Activated naive CD4-positive, alpha-beta T cell treated with anti-CD3 and anti-CD28 coated beads, Interleukin-2, amount 10 ng/mL, durations not matched to agents 7 days and 5 days (primary cell): ENCODE measurements at regions not wholly inside any gene's neighbourhood (a gene's known extent, or its start where the extent isn't known, plus 50 kb on each side); places are given as distances from the start of the nearest gene placed in this dataset.

Source experiments
- CTCF ChIA-PET: fragments of 350-600 bp; sonication (Branson Sonifier 250); formaldehyde crosslinking; loops from one replicate; lab custom pipeline; 2021; ENCODE audit warnings: antibody characterized with exemption; lab: Charles Lee
- DNase-seq: peaks from one replicate; pipeline ENCODE4 v3.0.0-alpha.2; 2020
- H3K27ac Mint-ChIP-seq: one replicate; pipeline ENCODE4 v1.8.0; 2021; ENCODE audit warnings: mild to moderate bottlenecking, moderate library complexity, mixed read lengths
- H3K27me3 Mint-ChIP-seq: one replicate; pipeline ENCODE4 v1.8.0; 2021; ENCODE audit warnings: mild to moderate bottlenecking, mixed read lengths
- H3K36me3 Mint-ChIP-seq: one replicate; pipeline ENCODE4 v1.8.0; 2021; ENCODE audit warnings: mixed read lengths
- H3K4me1 Mint-ChIP-seq: one replicate; pipeline ENCODE4 v1.8.0; 2021; ENCODE audit warnings: mixed read lengths
- H3K4me3 Mint-ChIP-seq: one replicate; pipeline ENCODE4 v1.8.0; 2021; ENCODE audit warnings: mild to moderate bottlenecking, moderate library complexity, mixed read lengths
- H3K9me3 Mint-ChIP-seq: one replicate; pipeline ENCODE4 v1.8.0; 2021; ENCODE audit warnings: mixed read lengths

GRCh38 chr2:187138265-187138664 lies 289.3 kb upstream of the ZSWIM2 start:
- Mint-ChIP-seq H3K27me3 (no peaks in the 10 kb centered on the region), H3K36me3 (no peaks in the 10 kb centered on the region), H3K4me1 (no peaks in the 10 kb centered on the region), H3K9me3 (no peaks in the 10 kb centered on the region), H3K4me3 (no peak overlapping the region), H3K27ac (no peak overlapping the region)
- CTCF ChIA-PET, result no interaction called here
- no peak for DNase-seq

GRCh38 chr2:187136646-187137045 lies 287.7 kb upstream of the ZSWIM2 start:
- Mint-ChIP-seq H3K9me3 (peaks cover 1% of the 10 kb centered on the region), H3K36me3 (no peaks in the 10 kb centered on the region), H3K4me3 (no peak overlapping the region), H3K27ac (no peak overlapping the region), H3K27me3 (no peaks in the 10 kb centered on the region), H3K4me1 (no peaks in the 10 kb centered on the region)
- CTCF ChIA-PET, result no interaction called here
- no peak for DNase-seq

- CTCF ChIA-PET, result no interaction called here
- no peaks in the 10 kb centered on the region for H3K27me3 Mint-ChIP-seq
- H3K27ac Mint-ChIP-seq, result no peak overlapping the region
- no peaks in the 10 kb centered on the region for H3K4me1 Mint-ChIP-seq
- H3K9me3 Mint-ChIP-seq, result peaks cover 1% of the 10 kb centered on the region
- no peak overlapping the region for H3K4me3 Mint-ChIP-seq
- no peak for DNase-seq
- H3K36me3 Mint-ChIP-seq, result no peaks in the 10 kb centered on the region
Measured at GRCh38 chr2:187134306-187134705, 285.3 kb upstream of the ZSWIM2 start.

GRCh38 chr2:187129868-187130267 lies 280.9 kb upstream of the ZSWIM2 start:
- no peak overlapping the region for H3K4me3 Mint-ChIP-seq
- no peaks in the 10 kb centered on the region for H3K4me1 Mint-ChIP-seq
- H3K36me3 Mint-ChIP-seq, result no peaks in the 10 kb centered on the region
- CTCF ChIA-PET, result no interaction called here
- peaks cover 1% of the 10 kb centered on the region for H3K9me3 Mint-ChIP-seq
- no peak overlapping the region for H3K27ac Mint-ChIP-seq
- DNase-seq, result no peak
- H3K27me3 Mint-ChIP-seq, result no peaks in the 10 kb centered on the region

GRCh38 chr2:187129306-187129705 lies 280.3 kb upstream of the ZSWIM2 start:
- Mint-ChIP-seq H3K27ac (no peak overlapping the region), H3K36me3 (no peaks in the 10 kb centered on the region), H3K4me1 (no peaks in the 10 kb centered on the region), H3K27me3 (no peaks in the 10 kb centered on the region), H3K9me3 (peaks cover 1% of the 10 kb centered on the region), H3K4me3 (no peak overlapping the region)
- CTCF ChIA-PET, result no interaction called here
- no peak for DNase-seq

GRCh38 chr2:187126247-187127005 lies 277.5 kb upstream of the ZSWIM2 start:
- CTCF ChIA-PET, result no interaction called here
- Mint-ChIP-seq H3K9me3 (no peaks in the 10 kb centered on the region), H3K4me3 (no peak overlapping the region), H3K27ac (peak overlapping the region; percentile 37), H3K27me3 (no peaks in the 10 kb centered on the region), H3K36me3 (no peaks in the 10 kb centered on the region), H3K4me1 (no peaks in the 10 kb centered on the region)
- DNase-seq, result no peak

GRCh38 chr2:187125318-187125717 lies 276.3 kb upstream of the ZSWIM2 start:
- Mint-ChIP-seq H3K27me3 (no peaks in the 10 kb centered on the region), H3K4me3 (no peak overlapping the region), H3K4me1 (no peaks in the 10 kb centered on the region), H3K36me3 (no peaks in the 10 kb centered on the region), H3K27ac (no peak overlapping the region), H3K9me3 (no peaks in the 10 kb centered on the region)
- CTCF ChIA-PET, result no interaction called here
- DNase-seq, result no peak

- no peak overlapping the region for H3K4me3 Mint-ChIP-seq
- no peaks in the 10 kb centered on the region for H3K36me3 Mint-ChIP-seq
- CTCF ChIA-PET, result no interaction called here
- no peak overlapping the region for H3K27ac Mint-ChIP-seq
- H3K4me1 Mint-ChIP-seq, result no peaks in the 10 kb centered on the region
- DNase-seq, result no peak
- H3K27me3 Mint-ChIP-seq, result no peaks in the 10 kb centered on the region
- H3K9me3 Mint-ChIP-seq, result no peaks in the 10 kb centered on the region
Measured at GRCh38 chr2:187124529-187124928, 275.6 kb upstream of the ZSWIM2 start.

- no peak for DNase-seq
- Mint-ChIP-seq H3K9me3 (no peaks in the 10 kb centered on the region), H3K36me3 (no peaks in the 10 kb centered on the region), H3K27ac (no peak overlapping the region), H3K4me1 (no peaks in the 10 kb centered on the region), H3K27me3 (no peaks in the 10 kb centered on the region), H3K4me3 (no peak overlapping the region)
- CTCF ChIA-PET, result no interaction called here
Measured at GRCh38 chr2:187118331-187119099, 269.5 kb upstream of the ZSWIM2 start.

GRCh38 chr2:187117483-187117882 lies 268.5 kb upstream of the ZSWIM2 start:
- Mint-ChIP-seq H3K9me3 (no peaks in the 10 kb centered on the region), H3K4me1 (no peaks in the 10 kb centered on the region), H3K27ac (no peak overlapping the region), H3K27me3 (no peaks in the 10 kb centered on the region), H3K4me3 (no peak overlapping the region), H3K36me3 (no peaks in the 10 kb centered on the region)
- no peak for DNase-seq
- CTCF ChIA-PET, result no interaction called here

- Mint-ChIP-seq H3K27me3 (no peaks in the 10 kb centered on the region), H3K4me1 (no peaks in the 10 kb centered on the region), H3K9me3 (no peaks in the 10 kb centered on the region), H3K4me3 (no peak overlapping the region), H3K27ac (no peak overlapping the region), H3K36me3 (no peaks in the 10 kb centered on the region)
- DNase-seq, result no peak
- CTCF ChIA-PET, result no interaction called here
Measured at GRCh38 chr2:187115627-187116026, 266.7 kb upstream of the ZSWIM2 start.

- Mint-ChIP-seq H3K36me3 (no peaks in the 10 kb centered on the region), H3K4me3 (no peak overlapping the region), H3K4me1 (no peaks in the 10 kb centered on the region), H3K9me3 (no peaks in the 10 kb centered on the region), H3K27ac (no peak overlapping the region), H3K27me3 (no peaks in the 10 kb centered on the region)
- no peak for DNase-seq
- CTCF ChIA-PET, result no interaction called here
Measured at GRCh38 chr2:187107001-187107400, 258.0 kb upstream of the ZSWIM2 start.

GRCh38 chr2:187105218-187105617 lies 256.2 kb upstream of the ZSWIM2 start:
- H3K36me3 Mint-ChIP-seq, result no peaks in the 10 kb centered on the region
- H3K27ac Mint-ChIP-seq, result no peak overlapping the region
- H3K4me1 Mint-ChIP-seq, result no peaks in the 10 kb centered on the region
- H3K4me3 Mint-ChIP-seq, result no peak overlapping the region
- DNase-seq, result no peak
- CTCF ChIA-PET, result no interaction called here
- H3K27me3 Mint-ChIP-seq, result no peaks in the 10 kb centered on the region
- H3K9me3 Mint-ChIP-seq, result no peaks in the 10 kb centered on the region

GRCh38 chr2:187102381-187102780 lies 253.4 kb upstream of the ZSWIM2 start:
- peaks cover 2% of the 10 kb centered on the region for H3K9me3 Mint-ChIP-seq
- H3K4me3 Mint-ChIP-seq, result no peak overlapping the region

GRCh38 chr2:187098154-187098553 lies 249.2 kb upstream of the ZSWIM2 start:
- no peak overlapping the region for H3K27ac Mint-ChIP-seq
- no peaks in the 10 kb centered on the region for H3K4me1 Mint-ChIP-seq
- no peak for DNase-seq
- H3K4me3 Mint-ChIP-seq, result no peak overlapping the region
- peaks cover 2% of the 10 kb centered on the region for H3K9me3 Mint-ChIP-seq
- no peaks in the 10 kb centered on the region for H3K27me3 Mint-ChIP-seq
- CTCF ChIA-PET, result no interaction called here
- no peaks in the 10 kb centered on the region for H3K36me3 Mint-ChIP-seq

More at GRCh38 chr2:187102381-187102780, 253.4 kb upstream of the ZSWIM2 start:
- CTCF ChIA-PET, result no interaction called here
- no peaks in the 10 kb centered on the region for H3K27me3 Mint-ChIP-seq
- no peaks in the 10 kb centered on the region for H3K4me1 Mint-ChIP-seq
- H3K27ac Mint-ChIP-seq, result no peak overlapping the region
- no peak for DNase-seq
- no peaks in the 10 kb centered on the region for H3K36me3 Mint-ChIP-seq
